GM12874 (cell line): ENCODE measurements at regions not wholly inside any gene's neighbourhood (a gene's known extent, or its start where the extent isn't known, plus 50 kb on each side); places are given as distances from the start of the nearest gene placed in this dataset.

ENCODE experiments used
- TF ChIP-seq, protein P1 (sequence below): IDR thresholded peaks from 2 replicates; pipeline ENCODE4 v1.5.1; 2011; ENCODE audit warnings: low read depth, mild to moderate bottlenecking, control low read depth, low read length, moderate library complexity; ENCODE audit not compliant: insufficient read depth

DNA sequence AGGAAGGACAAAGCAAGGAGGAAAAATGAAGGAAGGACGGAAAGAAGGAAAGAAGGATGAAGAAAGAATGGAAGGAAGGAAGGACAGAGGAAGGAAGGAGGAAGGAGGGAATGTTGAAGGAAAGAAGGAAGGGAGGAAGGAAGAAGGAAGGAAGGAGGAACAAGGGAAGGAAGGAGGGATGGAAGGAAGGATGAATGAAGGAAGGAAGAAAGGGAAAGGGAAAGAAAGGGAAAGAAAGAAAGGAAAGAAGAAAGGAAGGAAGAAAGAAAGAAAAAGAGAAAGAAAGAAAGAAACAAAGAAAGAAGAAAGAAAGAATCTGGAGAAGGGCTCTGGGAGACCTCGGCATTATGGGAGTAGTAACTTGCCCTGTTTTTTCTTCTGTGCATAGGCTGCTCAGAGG lies 70.8 kb upstream of the SHISA3 start:
- TF ChIP-seq, protein P1, sequence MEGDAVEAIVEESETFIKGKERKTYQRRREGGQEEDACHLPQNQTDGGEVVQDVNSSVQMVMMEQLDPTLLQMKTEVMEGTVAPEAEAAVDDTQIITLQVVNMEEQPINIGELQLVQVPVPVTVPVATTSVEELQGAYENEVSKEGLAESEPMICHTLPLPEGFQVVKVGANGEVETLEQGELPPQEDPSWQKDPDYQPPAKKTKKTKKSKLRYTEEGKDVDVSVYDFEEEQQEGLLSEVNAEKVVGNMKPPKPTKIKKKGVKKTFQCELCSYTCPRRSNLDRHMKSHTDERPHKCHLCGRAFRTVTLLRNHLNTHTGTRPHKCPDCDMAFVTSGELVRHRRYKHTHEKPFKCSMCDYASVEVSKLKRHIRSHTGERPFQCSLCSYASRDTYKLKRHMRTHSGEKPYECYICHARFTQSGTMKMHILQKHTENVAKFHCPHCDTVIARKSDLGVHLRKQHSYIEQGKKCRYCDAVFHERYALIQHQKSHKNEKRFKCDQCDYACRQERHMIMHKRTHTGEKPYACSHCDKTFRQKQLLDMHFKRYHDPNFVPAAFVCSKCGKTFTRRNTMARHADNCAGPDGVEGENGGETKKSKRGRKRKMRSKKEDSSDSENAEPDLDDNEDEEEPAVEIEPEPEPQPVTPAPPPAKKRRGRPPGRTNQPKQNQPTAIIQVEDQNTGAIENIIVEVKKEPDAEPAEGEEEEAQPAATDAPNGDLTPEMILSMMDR, result no peak

DNA sequence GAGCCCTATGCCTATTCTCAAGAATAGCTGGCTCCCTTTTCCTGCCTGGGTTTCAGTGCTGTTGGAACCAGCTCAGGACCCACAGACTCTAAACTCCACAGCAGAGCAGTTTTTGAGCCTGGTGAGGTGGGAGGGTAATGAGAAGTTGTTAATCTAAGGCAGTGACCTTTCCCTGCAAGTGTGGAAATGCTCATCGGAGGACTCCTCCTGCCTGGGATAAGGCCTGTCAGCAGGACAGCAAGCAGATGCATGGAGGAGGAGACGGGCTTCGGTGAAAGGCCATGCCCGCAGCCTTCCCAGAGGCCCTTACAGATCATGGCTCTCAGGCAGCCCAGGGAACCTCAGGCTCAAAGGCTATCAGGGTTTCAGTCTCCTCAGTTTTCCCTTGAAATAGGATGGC lies 70.0 kb upstream of the SHISA3 start:
- TF ChIP-seq, protein P1, result no peak

DNA sequence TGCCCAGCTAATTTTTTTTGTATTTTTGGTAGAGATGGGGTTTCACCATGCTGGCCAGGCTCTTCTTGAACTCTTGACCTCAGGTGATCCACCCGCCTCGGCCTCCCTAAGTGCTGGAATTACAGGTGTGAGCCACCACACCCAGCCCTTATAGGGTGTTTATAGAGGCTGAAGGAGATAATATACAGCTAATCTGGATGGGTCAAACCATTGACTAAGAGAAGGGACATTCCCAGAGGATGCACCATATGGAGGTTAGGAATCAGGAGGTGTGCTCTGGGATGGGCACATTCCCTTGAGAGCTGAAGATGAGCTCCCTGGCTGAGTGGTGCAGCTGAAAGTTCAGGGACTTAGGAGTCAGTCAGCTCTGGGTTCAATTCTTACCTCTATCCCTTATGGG lies 68.3 kb upstream of the SHISA3 start:
- TF ChIP-seq, protein P1, result no peak

DNA sequence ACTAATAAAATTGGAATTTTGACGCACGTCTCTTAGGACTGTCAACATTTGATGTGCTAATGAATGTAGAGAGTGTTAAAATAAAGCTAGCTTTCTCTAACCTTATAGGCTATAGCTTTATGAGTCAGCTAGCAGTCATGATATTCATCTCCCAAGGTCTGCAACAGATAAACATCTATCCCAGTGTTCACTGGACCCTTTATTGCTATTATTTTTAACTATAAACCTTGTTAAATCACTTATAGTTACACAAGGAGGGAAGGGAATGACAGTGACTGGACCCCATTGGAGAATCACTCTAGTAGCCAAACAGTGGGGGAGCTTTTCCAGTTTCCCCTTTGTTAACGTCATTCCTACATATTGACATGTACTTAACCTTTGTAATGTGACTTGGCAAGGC lies 67.9 kb upstream of the SHISA3 start:
- TF ChIP-seq, protein P1, result no peak

DNA sequence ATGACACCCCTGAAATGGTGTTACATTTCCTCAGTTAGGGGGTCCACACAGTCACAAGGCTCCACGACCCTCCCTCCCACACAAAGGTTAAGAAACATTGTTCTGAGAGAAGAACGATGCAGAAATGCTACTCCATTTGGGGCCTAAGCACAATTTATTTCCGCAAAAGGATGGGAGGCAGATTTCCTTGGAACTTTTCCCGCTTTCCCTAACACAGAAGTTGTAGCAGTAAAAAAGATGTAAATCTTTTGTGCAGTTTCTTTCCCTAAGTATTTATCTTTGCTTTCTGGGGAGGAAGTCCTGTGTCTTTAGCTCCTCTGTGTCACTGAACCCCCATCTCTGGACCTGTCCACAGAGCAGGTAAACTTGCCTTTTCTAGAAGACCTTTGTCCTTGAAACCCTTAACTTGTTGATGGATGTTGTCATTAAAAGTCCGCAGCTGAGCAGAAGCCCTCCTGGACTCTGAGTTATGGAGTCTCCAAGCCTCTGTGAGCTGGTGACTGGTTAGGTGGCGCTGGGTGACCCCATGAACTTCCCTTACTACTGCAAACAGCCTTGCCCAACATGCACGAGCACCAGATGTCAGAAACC lies 67.2 kb upstream of the SHISA3 start:
- TF ChIP-seq, protein P1, result no peak

DNA sequence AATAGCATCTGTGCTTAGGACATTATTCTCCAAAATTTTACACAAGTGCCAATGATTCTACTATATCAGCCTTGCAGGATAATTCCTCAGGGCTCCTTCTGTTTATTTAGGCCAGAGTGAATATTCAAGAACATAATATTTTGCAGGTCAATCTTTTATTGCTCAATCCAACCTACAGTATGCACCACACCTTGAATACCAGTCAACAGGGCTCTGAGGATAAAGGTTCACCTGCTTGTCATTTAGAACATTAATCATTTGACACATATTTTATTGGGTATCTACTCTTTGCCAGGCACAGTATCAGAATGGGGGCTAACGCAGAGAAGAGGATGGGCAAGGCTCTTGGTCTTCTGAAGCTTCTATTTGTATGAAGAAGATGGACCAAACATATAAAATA lies 66.2 kb upstream of the SHISA3 start:
- TF ChIP-seq, protein P1, result no peak

DNA sequence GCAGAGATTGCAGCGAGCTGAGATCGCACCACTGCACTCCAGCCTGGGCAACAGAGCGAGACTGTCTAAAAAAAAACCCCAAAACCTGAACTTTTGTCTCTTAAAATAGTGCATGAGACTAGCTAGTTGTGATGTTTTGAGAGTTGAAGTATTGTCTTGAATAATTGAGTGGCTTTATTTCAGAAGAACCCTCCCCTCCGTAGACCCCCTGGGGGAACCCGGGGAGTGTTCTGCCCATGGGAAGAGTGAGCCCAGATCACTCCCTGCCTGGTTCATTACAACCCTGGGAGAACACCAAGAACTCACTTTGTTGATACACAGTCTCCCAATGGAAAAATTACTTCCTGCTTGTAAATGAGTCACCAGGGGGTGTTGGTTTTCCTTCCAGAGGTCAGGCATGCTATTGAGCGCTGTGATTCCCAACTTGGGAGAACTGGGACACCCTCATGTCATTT lies 65.3 kb upstream of the SHISA3 start:
- TF ChIP-seq, protein P1, result no peak
